HuH-7 (cell line): ENCODE measurements at regions not wholly inside any gene's neighbourhood (a gene's known extent, or its start where the extent isn't known, plus 50 kb on each side); places are given as distances from the start of the nearest gene placed in this dataset.
"Not testable (repeated sequence)": the region's sequence is repeated elsewhere in the genome, so short reads cannot be mapped to it uniquely, and the experiment has no call there.

Experiments
- DNase-seq: peaks from one replicate; pipeline ENCODE4 v3.0.0; 2011; ENCODE audit warnings: low spot score

GRCh38 chr10:22824984-22825383 is 102.9 kb upstream of the ARMC3 start:
- DNase-seq: no peak

GRCh38 chr10:22824520-22824919 is 103.3 kb upstream of the ARMC3 start:
- DNase-seq: no peak

- DNase-seq: peak; percentile 33
Measured at GRCh38 chr10:22823109-22823508, 104.7 kb upstream of the ARMC3 start.

GRCh38 chr10:22821921-22822320 is 105.9 kb upstream of the ARMC3 start:
- not testable (repeated sequence) for DNase-seq

GRCh38 chr10:22821501-22821900 is 106.4 kb upstream of the ARMC3 start:
- DNase-seq: no peak

- DNase-seq: no peak
Measured at GRCh38 chr10:22816298-22816653, 101.9 kb upstream of the PIP4K2A start.

GRCh38 chr10:22810643-22811465 is 96.5 kb upstream of the PIP4K2A start:
- DNase-seq: no peak

- no peak for DNase-seq
Measured at GRCh38 chr10:22807238-22807637, 92.9 kb upstream of the PIP4K2A start.

GRCh38 chr10:22805304-22805703 is 90.9 kb upstream of the PIP4K2A start:
- no peak for DNase-seq

GRCh38 chr10:22803261-22803885 is 89.0 kb upstream of the PIP4K2A start:
- no peak for DNase-seq

GRCh38 chr10:22801785-22802184 is 87.4 kb upstream of the PIP4K2A start:
- DNase-seq: no peak

- not testable (repeated sequence) for DNase-seq
Measured at GRCh38 chr10:22797796-22798195, 83.4 kb upstream of the PIP4K2A start.

GRCh38 chr10:22795546-22795945 is 81.2 kb upstream of the PIP4K2A start:
- DNase-seq: no peak

GRCh38 chr10:22792161-22792560 is 77.8 kb upstream of the PIP4K2A start:
- DNase-seq: no peak

- no peak for DNase-seq
Measured at GRCh38 chr10:22791665-22792064, 77.3 kb upstream of the PIP4K2A start.

GRCh38 chr10:22784668-22785067 is 70.3 kb upstream of the PIP4K2A start:
- no peak for DNase-seq

GRCh38 chr10:22783807-22784206 is 69.4 kb upstream of the PIP4K2A start:
- no peak for DNase-seq

GRCh38 chr10:22780474-22780885 is 66.1 kb upstream of the PIP4K2A start:
- DNase-seq: no peak

- peak; percentile 25 for DNase-seq
Measured at GRCh38 chr10:22779331-22780019, 65.1 kb upstream of the PIP4K2A start.

GRCh38 chr10:22774102-22774501 is 59.7 kb upstream of the PIP4K2A start:
- no peak for DNase-seq

GRCh38 chr10:22771631-22772030 is 57.3 kb upstream of the PIP4K2A start:
- DNase-seq: not testable (repeated sequence)

GRCh38 chr10:22770270-22770669 is 55.9 kb upstream of the PIP4K2A start:
- no peak for DNase-seq

- DNase-seq: no peak
Measured at GRCh38 chr10:22767859-22768258, 53.5 kb upstream of the PIP4K2A start.
